Fibroblast of skin of right biceps (primary cell): ENCODE measurements at regions not wholly inside any gene's neighbourhood (a gene's known extent, or its start where the extent isn't known, plus 50 kb on each side); places are given as distances from the start of the nearest gene placed in this dataset.
"Not testable (repeated sequence)": the region's sequence is repeated elsewhere in the genome, so short reads cannot be mapped to it uniquely, and the experiment has no call there.

Source experiments
- DNase-seq: peaks from one replicate; pipeline ENCODE4 v3.0.0-alpha.2; 2013

DNA sequence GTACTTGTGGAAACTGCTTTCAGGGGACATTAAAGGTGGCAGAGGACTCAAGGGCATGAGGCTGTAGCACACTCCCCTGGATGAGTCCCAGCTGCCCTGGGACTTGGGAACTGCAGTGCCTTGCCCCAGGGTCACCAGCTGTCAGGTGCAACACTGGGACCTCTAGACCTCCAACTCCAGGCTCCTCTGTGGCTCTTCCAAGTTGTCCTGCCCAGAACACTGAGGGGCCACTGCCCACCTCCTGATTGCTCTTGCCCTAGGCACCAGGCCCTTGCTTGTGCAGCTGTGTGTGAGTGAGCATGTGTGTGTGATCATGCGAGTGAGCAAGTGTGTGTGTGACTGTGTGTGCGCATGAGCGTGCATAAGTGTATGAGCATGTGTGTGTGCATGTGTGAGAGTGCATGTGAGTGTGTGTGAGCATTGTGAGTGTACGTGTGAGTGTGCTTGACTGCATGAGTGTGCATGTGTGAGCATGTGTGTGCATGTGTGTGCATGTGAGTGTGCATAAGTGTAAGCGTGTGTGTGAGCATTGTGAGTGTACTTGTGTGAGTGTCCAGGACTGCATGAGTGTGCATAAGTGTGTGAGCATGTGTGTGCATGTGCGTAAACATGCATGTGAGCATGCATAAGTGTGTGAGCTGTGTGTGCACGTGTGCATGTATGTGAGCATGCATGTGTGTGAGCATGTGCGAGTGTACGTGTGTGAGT lies 301.5 kb downstream of the NDUFA10 start:
- no peak for DNase-seq

DNA sequence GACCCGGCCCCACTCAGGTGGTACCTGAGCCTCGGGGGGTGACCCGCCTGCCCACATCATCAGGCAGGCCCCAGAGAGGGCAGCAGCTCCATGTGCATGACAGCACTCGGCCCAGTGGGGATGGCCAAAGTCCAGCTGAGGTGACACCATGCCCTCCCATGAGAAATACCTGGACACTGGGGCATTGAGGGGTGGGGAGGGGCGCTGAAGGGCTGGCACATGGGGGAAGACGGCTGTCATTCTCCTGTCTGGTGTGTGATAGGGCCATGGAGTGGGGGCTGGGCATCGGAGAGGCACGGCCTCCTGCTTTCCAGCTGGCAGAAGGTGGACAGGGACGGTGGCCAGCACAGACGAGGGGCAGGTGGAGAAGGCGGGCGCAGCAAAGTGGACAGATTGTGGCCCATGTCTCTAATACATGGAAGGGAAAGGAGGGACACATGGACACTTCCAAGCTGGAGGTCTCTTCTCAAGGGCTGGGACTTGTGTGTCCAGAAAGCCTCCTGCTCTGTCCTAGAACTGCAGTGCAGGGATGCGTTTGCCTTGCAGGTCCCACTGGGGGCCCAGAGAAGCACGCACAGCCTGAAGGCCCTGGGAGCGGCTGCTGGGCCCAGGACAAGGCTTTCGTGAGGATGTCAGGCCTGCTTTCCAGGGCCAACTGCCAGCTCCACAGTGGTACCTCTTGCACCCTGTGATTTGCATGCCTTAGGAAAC lies 302.2 kb downstream of the NDUFA10 start:
- no peak for DNase-seq

- no peak for DNase-seq
Measured at GRCh38 chr2:239721991-239722759, 303.0 kb downstream of the NDUFA10 start.

DNA sequence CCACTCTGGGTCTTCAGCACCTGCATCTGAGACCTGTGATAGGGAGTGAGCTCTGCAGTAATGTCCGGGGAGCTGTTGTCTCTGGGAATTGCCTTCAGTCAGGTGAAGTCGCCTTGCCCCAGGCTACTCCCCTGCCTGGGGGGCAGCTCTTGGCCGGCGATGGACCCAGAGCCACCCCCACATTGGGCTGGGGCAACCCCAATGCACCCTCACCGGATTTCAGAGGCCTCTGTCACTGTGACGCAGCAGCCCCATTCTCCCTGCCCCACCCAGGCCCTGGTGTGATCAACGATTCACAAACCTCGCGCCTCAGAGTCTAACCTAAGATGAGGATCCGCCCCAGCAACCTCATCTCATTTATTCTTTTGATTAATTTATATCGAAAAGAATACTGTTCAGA lies 303.6 kb downstream of the NDUFA10 start:
- DNase-seq: no peak

DNA sequence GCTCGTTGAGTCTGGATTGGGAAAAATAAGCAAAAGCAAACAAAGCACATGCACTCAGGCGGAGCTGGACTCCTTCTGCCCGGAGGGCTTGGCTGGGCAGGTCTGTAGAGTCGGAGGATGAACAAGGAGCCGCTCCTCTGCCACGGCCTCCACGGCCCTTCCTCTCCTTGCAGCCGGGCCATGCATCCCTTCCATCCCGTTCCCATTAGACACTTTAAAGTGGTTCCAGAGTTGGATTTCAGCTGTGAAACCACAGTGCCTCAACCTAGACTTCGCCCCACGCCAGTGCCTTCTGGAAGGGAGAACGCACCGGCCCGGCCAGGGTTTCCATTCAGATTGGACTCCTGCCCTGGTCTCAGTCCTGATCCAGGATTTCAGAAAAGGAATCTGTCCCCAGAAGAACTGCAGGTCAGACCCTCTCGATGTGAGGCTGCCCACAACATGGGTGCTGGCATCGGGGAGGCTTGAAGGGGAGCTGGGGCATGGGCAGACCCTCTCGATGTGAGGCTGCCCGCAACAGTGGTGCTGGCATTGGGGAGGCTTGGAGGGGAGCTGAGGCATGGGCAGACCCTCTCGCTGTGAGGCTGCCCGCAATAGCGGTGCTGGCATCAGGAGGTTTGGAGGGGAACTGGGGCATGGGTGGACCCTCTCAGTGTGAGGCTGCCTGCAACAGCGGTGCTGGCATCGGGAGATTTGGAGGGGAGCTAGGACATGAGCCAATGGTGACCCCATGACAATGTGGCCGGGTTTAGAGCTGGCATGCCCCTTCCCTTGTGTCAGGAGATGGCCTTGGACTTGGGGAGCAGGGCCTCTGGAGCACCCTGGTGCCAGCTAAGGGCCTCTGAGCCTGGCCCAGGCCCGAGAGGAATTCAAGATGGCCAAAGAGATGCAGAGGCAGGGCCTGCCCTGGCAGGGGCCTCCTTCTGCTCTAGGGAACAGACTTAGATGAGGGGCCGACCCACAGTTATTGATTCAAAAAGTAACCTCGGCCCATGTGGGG lies 304.5 kb downstream of the NDUFA10 start:
- DNase-seq: no peak

DNA sequence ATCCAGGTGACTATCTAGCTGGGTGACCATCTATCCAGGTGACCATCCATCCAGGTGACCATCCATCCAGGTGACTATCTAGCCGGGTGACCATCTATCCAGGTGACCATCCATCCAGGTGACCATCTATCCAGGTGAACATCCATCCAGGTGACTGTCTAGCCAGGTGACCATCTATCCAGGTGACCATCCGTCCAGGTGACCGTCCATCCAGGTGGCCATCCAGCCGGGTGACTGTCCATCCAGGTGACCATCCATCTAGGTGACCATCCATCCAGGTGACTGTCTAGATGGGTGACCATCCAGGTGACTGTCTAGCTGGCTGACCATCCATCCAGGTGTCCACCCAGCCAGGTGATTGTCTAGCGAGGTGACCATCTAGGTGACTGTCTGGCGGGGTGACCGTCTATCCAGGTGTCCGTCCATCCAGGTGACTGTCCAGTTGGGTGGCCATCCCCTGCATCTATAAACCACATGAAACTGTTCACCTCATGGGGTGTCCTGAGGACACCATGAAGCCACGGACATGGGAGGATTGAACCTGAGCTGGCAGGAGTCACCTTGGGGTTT lies 305.3 kb downstream of the NDUFA10 start:
- no peak for DNase-seq

- DNase-seq: not testable (repeated sequence)
Measured at GRCh38 chr2:239718991-239719390, 306.2 kb downstream of the NDUFA10 start.

- no peak for DNase-seq
Measured at GRCh38 chr2:239717706-239718105, 307.4 kb downstream of the NDUFA10 start.

DNA sequence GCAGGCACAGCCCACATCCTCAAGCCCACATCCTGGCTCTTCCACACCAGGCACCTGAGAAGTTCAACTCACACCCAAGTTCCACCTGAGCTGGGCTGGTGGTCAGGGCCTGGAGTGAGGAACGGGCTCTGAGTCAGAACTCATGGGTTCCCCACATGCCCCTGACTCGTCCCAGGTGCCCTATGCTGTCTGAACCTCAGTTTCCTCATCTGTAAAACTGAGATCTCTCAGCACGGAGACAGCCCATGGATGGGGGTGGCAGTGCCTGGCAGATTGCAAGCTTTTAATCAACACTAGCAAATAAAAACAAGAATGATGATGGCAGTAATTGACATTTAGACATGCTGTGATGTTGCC lies 307.8 kb downstream of the NDUFA10 start:
- DNase-seq: no peak

GRCh38 chr2:239716536-239717318 lies 308.4 kb downstream of the NDUFA10 start:
- DNase-seq: peak; percentile 2

- no peak for DNase-seq
Measured at GRCh38 chr2:239716009-239716408, 309.1 kb downstream of the NDUFA10 start.

DNA sequence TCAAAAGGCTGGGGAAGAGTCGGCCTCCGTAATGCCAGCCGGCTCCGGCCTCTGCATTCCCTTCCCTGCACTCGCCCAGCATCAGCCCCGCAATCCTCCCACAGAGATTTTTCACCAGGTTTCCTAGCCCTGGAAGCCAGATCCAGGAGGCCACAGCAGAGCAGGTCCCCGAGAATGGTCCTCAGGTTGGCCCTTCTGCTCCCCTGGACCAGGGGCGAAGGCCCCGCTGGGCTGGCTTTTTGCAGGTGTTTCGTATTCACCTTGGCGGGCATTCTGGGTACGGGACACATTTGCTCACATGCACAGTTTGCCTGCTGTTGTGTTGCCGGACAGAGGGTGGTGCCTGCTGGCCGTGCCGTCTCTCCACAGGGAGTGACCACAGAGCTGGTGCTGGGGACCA lies 309.5 kb downstream of the NDUFA10 start:
- no peak for DNase-seq

- DNase-seq: no peak
Measured at GRCh38 chr2:239715202-239715601, 309.9 kb downstream of the NDUFA10 start.

GRCh38 chr2:239714116-239714515 lies 311.0 kb downstream of the NDUFA10 start:
- DNase-seq: no peak

DNA sequence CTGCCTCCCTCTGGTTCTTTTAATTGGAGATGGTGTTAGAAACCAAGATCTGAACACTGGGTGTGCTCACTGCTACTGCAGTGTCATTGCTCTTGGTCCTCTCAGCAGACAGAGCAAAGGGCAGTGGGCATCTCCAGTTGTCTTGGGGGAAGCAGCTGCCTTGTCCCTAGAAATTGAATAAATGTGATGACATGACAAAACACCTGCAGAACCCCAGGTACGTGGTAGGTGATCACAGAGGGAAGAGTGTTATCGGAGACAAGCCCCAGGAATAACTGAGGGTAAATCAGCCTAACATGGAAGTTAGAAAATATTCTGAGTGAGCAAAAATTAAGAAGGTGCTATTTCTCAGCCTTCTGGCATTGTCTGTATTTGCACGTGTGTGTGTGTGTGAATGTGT lies 311.9 kb upstream of the HDAC4 start:
- no peak for DNase-seq

DNA sequence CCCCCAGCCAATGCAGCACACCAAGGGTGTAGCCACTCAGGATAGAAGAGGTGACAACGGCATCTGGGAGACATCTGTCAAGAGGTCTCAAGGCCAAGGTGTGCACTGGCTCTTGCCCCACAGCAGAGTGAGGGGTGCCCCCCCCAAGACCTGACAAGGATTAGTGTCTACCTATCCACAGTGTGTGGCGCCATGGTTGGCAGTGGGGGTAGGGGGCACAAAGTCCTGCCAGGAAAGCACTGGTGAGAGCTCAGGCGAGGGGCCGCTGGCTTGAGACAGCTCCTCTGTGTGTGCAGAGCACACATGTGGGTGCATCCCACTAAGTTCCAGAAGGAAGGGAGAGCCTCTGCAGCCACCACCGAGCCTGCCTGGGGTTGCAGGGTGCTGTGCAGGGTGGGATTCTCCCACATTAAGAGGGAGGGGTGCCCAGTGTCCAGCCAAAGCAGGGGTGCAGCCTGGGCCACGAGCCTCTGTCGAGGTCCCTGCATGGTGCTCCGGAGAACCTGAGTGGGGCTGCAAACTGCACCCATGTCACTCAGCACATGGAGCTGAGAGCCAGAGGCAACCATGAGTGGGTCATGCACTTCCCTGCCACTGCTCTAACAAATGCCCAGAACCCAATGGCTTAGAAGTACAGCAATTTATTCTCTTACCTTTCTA lies 311.2 kb upstream of the HDAC4 start:
- DNase-seq: no peak

- no peak for DNase-seq
Measured at GRCh38 chr2:239710953-239711861, 310.4 kb upstream of the HDAC4 start.

DNA sequence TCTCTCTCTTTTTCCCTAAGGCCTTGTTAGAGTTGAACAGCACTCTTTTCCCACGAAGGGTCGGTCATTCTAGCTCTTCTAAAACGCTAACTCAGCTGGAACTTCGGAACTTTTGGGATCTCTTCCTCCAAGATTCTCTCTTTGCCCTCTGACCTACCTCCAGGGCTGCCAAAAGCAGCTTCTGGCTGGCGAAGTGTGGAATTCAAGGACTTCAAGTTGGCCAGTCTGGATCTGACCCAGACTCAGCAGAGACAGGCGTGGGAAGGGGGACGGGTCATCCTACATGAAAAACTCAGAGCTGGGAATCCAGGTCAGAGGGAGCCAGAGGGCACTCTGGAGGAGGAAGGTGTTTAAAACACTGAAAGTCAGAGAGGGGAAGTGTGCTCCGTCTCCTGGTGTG lies 305.5 kb upstream of the HDAC4 start:
- DNase-seq: no peak

GRCh38 chr2:239704737-239705136 lies 303.9 kb upstream of the HDAC4 start:
- no peak for DNase-seq

GRCh38 chr2:239703834-239704233 lies 303.0 kb upstream of the HDAC4 start:
- DNase-seq: no peak
